WERI-Rb-1 (cell line): ENCODE measurements at regions not wholly inside any gene's neighbourhood (a gene's known extent, or its start where the extent isn't known, plus 50 kb on each side); places are given as distances from the start of the nearest gene placed in this dataset.

ENCODE experiments used
- DNase-seq: peaks from one replicate; pipeline ENCODE4 v3.0.0-alpha.2; 2020
- H3K27ac ChIP-seq: fragments of 250-450 bp; sonication (Bioruptor Pico); 2 replicates; pipeline ENCODE4 v1.5.1; 2020; ENCODE audit warnings: mild to moderate bottlenecking, moderate library complexity
- H3K27me3 ChIP-seq: fragments of 250-450 bp; sonication (Bioruptor Pico); 2 replicates; pipeline ENCODE4 v1.5.1; 2021; ENCODE audit warnings: mild to moderate bottlenecking, low read depth, moderate library complexity; ENCODE audit not compliant: insufficient read depth, severe bottlenecking
- H3K36me3 ChIP-seq: fragments of 250-450 bp; sonication (Bioruptor Pico); 2 replicates; pipeline ENCODE4 v1.5.1; 2020; ENCODE audit warnings: mild to moderate bottlenecking, moderate library complexity
- H3K4me3 ChIP-seq: 2 replicates; pipeline ENCODE4 v1.5.1; 2011; ENCODE audit warnings: low read depth, mild to moderate bottlenecking, control low read depth, low read length
- H3K9me3 ChIP-seq: fragments of 250-450 bp; sonication (Bioruptor Pico); 2 replicates; pipeline ENCODE4 v1.5.1; 2021; ENCODE audit warnings: mild to moderate bottlenecking, moderate library complexity; ENCODE audit not compliant: severe bottlenecking
- TF ChIP-seq, protein P1 (sequence below): IDR thresholded peaks from 2 replicates; pipeline ENCODE4 v1.5.1; 2011; ENCODE audit warnings: low read depth, mild to moderate bottlenecking, control low read depth, inconsistent platforms, low read length

DNA sequence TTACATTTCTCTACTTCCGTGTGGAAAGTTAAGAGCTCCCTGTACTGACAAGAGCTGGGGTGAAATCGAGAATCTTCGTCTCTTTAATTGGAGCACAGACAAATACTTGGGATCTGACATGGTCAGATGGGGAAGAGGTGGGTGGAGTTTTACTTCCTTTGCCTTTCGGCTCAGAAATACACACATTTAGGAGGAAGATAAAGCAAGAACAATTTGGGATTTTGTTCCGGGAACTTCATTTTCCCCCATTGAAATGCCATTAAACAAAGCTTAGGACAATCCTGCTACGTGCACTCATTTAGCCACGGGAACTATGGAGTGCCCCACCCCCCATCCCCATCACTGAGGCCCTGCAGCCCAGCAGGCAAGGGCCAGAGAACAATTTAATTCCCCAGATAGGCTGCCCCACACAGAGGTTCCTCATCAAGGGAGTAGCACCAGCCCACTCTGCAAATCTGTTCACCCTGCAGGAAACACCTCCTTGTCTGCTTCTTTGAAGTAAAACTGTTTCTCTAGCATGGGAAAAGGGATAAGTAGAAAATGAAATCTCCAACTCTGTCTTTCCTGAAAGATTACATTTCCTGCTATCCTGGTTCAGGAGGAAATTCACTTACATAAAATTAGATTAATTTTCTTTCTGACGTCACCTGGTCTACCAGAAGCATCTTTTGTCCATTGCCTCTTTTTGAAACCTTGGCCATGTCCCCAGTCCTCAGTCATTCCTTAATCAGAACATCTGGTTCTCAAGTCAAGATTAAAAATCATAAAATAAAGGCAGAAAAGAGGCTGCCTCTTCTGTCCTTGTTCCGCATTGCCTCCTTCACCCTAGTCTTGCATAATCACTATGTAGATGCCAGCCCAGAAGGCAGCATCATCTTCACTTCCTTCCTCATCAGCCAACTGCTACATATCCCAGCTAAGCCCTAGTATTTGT, 206.4 kb downstream of the ENC1 start:
- Histone ChIP-seq H3K27me3 (no peaks in the 10 kb centered on the region), H3K9me3 (peaks cover 5% of the 10 kb centered on the region), H3K27ac (no peak overlapping the region), H3K4me3 (no peak overlapping the region), H3K36me3 (no peaks in the 10 kb centered on the region)
- DNase-seq: no peak
- TF ChIP-seq, protein P1, sequence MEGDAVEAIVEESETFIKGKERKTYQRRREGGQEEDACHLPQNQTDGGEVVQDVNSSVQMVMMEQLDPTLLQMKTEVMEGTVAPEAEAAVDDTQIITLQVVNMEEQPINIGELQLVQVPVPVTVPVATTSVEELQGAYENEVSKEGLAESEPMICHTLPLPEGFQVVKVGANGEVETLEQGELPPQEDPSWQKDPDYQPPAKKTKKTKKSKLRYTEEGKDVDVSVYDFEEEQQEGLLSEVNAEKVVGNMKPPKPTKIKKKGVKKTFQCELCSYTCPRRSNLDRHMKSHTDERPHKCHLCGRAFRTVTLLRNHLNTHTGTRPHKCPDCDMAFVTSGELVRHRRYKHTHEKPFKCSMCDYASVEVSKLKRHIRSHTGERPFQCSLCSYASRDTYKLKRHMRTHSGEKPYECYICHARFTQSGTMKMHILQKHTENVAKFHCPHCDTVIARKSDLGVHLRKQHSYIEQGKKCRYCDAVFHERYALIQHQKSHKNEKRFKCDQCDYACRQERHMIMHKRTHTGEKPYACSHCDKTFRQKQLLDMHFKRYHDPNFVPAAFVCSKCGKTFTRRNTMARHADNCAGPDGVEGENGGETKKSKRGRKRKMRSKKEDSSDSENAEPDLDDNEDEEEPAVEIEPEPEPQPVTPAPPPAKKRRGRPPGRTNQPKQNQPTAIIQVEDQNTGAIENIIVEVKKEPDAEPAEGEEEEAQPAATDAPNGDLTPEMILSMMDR: no peak

DNA sequence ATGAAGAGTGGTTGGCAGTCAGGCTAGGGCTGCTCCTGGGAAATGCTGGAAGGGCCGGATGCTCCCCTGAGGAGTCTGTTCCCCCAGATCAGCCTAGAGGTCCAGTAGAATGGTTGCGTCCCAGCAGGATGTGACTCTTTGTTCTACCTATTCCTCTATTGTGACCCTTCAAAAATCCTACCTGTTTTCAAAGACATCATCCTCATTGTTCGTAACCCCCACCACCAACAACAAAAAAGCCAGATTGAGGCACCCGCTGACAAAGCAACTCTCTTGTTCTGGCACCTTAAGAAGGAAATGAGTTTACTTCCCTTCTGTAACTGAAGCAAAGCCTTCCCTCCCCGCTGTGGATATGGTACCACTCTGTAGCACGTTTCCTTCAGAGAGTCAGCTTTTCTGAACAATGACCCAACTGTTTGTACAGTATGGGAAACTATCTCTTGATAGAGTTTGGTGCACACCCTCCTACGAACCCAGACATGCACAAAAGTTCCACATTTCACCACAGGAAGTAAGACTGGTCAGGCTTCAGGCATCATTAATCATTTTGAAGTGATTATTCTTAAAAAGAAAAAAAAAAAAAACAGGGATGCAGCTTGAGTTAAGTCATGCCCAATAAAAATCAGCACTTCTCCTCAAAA, 207.2 kb downstream of the ENC1 start:
- TF ChIP-seq, protein P1: no peak
- DNase-seq: no peak
- peaks cover 5% of the 10 kb centered on the region for H3K9me3 ChIP-seq
- H3K27ac ChIP-seq: no peak overlapping the region
- H3K27me3 ChIP-seq: no peaks in the 10 kb centered on the region
- no peak overlapping the region for H3K4me3 ChIP-seq
- H3K36me3 ChIP-seq: no peaks in the 10 kb centered on the region

DNA sequence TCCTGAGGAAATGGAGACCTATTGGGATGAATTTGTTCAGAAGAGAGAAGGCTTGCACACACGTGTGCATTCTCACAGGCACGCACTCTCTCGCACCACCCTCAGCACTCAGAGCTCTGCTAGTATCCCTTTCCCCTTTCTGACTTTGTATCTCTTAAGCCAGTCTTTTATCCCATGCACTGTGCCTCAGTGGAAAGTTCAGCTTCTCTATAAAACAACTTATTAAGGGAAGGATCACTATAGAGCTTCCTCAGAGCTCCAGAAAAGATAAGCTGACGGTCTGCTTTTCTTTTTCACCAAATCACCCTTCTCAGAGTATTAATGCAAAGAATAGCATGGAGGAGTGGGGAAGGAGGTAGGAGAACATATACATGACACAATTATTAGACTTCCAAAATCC, 207.8 kb downstream of the ENC1 start:
- TF ChIP-seq, protein P1: no peak
- DNase-seq: no peak
- Histone ChIP-seq H3K36me3 (no peaks in the 10 kb centered on the region), H3K27me3 (no peaks in the 10 kb centered on the region), H3K9me3 (peaks cover 4% of the 10 kb centered on the region), H3K27ac (no peak overlapping the region), H3K4me3 (no peak overlapping the region)

DNA sequence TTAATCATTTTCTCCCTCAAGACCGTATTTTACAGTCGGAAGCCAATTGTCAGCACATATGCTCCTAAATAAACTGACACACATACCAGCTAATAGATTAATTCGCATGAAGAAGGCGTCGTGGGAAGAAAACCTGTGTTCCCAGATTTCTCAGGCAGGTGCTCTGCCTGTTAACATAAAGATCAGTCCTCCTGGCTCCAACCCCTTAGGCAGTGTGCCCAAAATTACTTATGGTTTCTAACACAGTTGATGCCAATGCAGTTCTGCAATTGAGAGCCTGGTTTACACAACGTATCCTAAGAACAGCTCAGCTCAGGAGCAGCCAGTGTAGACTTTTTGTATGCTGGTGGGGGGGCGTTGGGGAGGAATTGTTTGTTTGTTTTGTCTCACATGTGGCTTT, 208.3 kb downstream of the ENC1 start:
- H3K4me3 ChIP-seq: no peak overlapping the region
- H3K9me3 ChIP-seq: peaks cover 3% of the 10 kb centered on the region
- TF ChIP-seq, protein P1: no peak
- H3K27ac ChIP-seq: no peak overlapping the region
- no peaks in the 10 kb centered on the region for H3K27me3 ChIP-seq
- DNase-seq: no peak
- H3K36me3 ChIP-seq: no peaks in the 10 kb centered on the region

DNA sequence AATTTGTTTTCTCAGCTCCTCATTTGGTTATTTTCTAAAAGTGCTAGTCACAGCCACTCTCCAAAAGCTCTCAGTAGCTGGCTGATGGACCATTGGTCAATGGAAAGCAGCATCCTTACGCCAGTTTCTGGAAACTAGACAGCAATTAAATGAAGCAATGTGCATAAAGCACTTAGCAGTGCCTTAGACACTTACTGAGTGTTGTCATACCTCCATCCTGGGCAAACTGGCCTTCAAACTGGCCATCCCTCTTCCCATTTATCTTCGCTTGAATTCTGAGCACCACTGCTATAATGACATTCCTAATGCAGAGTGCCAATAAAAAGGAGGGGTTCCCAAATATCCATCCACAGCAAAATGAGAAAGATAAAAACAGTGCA, 209.2 kb downstream of the ENC1 start:
- H3K9me3 ChIP-seq: peaks cover 3% of the 10 kb centered on the region
- DNase-seq: no peak
- no peaks in the 10 kb centered on the region for H3K36me3 ChIP-seq
- TF ChIP-seq, protein P1: no peak
- H3K4me3 ChIP-seq: no peak overlapping the region
- no peaks in the 10 kb centered on the region for H3K27me3 ChIP-seq
- no peak overlapping the region for H3K27ac ChIP-seq
